H1 (cell line): ENCODE measurements at regions not wholly inside any gene's neighbourhood (a gene's known extent, or its start where the extent isn't known, plus 50 kb on each side); places are given as distances from the start of the nearest gene placed in this dataset.

ENCODE experiments used
- CTCF ChIA-PET: fragments of 300-600 bp; sonication (Branson Sonifier 250); formaldehyde crosslinking; loops from one replicate; lab custom pipeline; 2021; ENCODE audit not compliant: partially characterized antibody; lab: Charles Lee
- POLR2A ChIA-PET: fragments of 300-600 bp; sonication (Branson Sonifier 250); formaldehyde crosslinking; loops from one replicate; lab custom pipeline; 2021; ENCODE audit warnings: inconsistent platforms; ENCODE audit not compliant: partially characterized antibody; lab: Charles Lee
- DNase-seq, 2 experiments: peaks; one replicate each; pipeline versions ENCODE4 v3.0.0 to v3.0.0-alpha.2; 2010 to 2022; ENCODE audit warnings: low spot score in 2 of 2, low read depth in 1 of 2, mixed read lengths in 1 of 2
- FAIRE-seq: peaks from 2 replicates; lab custom pipeline; 2011; peaks lifted over from hg19 to GRCh38; lab: Jason Lieb, UNC
- H2AFZ ChIP-seq: 2 replicates; pipeline ENCODE4 v1.8.1; 2012; ENCODE audit warnings: low read length, inconsistent platforms
- H2AK5ac ChIP-seq: 2 replicates; pipeline ENCODE4 v1.6.1; 2013; ENCODE audit warnings: low read depth, low read length
- H2BK120ac ChIP-seq: replicated peaks from 2 replicates; pipeline ENCODE3; 2013; ENCODE audit warnings: low read depth, low read length, inconsistent platforms
- H2BK12ac ChIP-seq: 2 replicates; pipeline ENCODE4 v1.6.1; 2013; ENCODE audit warnings: low read depth, low read length
- H2BK15ac ChIP-seq: 2 replicates; pipeline ENCODE4 v1.6.1; 2013; ENCODE audit warnings: low read length
- H2BK20ac ChIP-seq: 2 replicates; pipeline ENCODE4 v1.6.1; 2013; ENCODE audit warnings: low read length
- H2BK5ac ChIP-seq: 2 replicates; pipeline ENCODE4 v1.6.1; 2013; ENCODE audit warnings: low read depth, low read length
- H3K14ac ChIP-seq: 2 replicates; pipeline ENCODE4 v1.6.1; 2013; ENCODE audit warnings: inconsistent platforms; ENCODE audit not compliant: insufficient read length
- H3K18ac ChIP-seq: 2 replicates; pipeline ENCODE4 v1.6.1; 2013; ENCODE audit warnings: low read length; ENCODE audit errors: extremely low read depth
- H3K23ac ChIP-seq: 2 replicates; pipeline ENCODE4 v1.6.1; 2013; ENCODE audit warnings: inconsistent platforms; ENCODE audit not compliant: insufficient read length
- H3K23me2 ChIP-seq: 2 replicates; pipeline ENCODE4 v1.6.1; 2013; ENCODE audit warnings: low read depth, low read length
- H3K27ac ChIP-seq: 2 replicates; pipeline ENCODE4 v1.6.1; 2011; ENCODE audit warnings: low read depth, low read length, inconsistent platforms
- H3K27me3 ChIP-seq, 4 experiments: replicated peaks in 1 of 4; 1 replicate in 1 of 4; 2 replicates in 3 of 4; pipeline versions ENCODE4 v1.6.1 to v1.8.1; 2011 to 2013; ENCODE audit warnings: low read length in 3 of 4, mild to moderate bottlenecking in 3 of 4, inconsistent platforms in 2 of 4, mixed read lengths in 2 of 4, moderate library complexity in 1 of 4; ENCODE audit not compliant: control insufficient read depth in 3 of 4, insufficient read depth in 3 of 4; ENCODE audit errors: extremely low read depth in 1 of 4
- H3K36me3 ChIP-seq, 4 experiments: 2 replicates each; pipeline versions ENCODE4 v1.6.1 to v1.8.1; 2011 to 2013; ENCODE audit warnings: mild to moderate bottlenecking in 4 of 4, low read length in 3 of 4, moderate library complexity in 2 of 4, control low read depth in 1 of 4, inconsistent platforms in 1 of 4; ENCODE audit not compliant: insufficient read depth in 4 of 4, control insufficient read depth in 2 of 4
- H3K4ac ChIP-seq: replicated peaks from 2 replicates; pipeline ENCODE3; 2013; ENCODE audit warnings: low read length, low read depth, mixed read lengths, inconsistent platforms; ENCODE audit not compliant: insufficient read length
- H3K4me1 ChIP-seq, 4 experiments: replicated peaks in 1 of 4; 1 replicate in 1 of 4; 2 replicates in 3 of 4; pipeline versions ENCODE4 v1.6.1 to v1.8.1; 2011 to 2013; ENCODE audit warnings: low read length in 3 of 4, inconsistent platforms in 2 of 4, mixed read lengths in 1 of 4; ENCODE audit not compliant: insufficient read depth in 4 of 4, control insufficient read depth in 3 of 4
- H3K4me2 ChIP-seq, 2 experiments: 2 replicates each; pipeline versions ENCODE4 v1.6.1 to v1.8.1; 2011 to 2013; ENCODE audit warnings: low read depth in 2 of 2, low read length in 2 of 2, control low read depth in 1 of 2, inconsistent platforms in 1 of 2, mild to moderate bottlenecking in 1 of 2; ENCODE audit not compliant: insufficient read depth in 1 of 2
- H3K4me3 ChIP-seq, 4 experiments: fragments of 200-600, 300-600 bp in 1 of 4; sonication (generic), shearing (Covaris generic), sonication (Bioruptor Twin) in 1 of 4; 2 replicates each; pipeline versions ENCODE4 v1.5.1 to v1.8.1; 2011 to 2016; ENCODE audit warnings: low read length in 4 of 4, low read depth in 3 of 4, control low read depth in 2 of 4, inconsistent platforms in 2 of 4, mild to moderate bottlenecking in 2 of 4, mixed read lengths in 1 of 4, moderate library complexity in 1 of 4; ENCODE audit not compliant: insufficient read depth in 2 of 4; ENCODE audit errors: extremely low read depth in 1 of 4
- H3K56ac ChIP-seq: replicated peaks from 2 replicates; pipeline ENCODE3; 2013; ENCODE audit warnings: low read depth, mild to moderate bottlenecking, mixed read lengths, low read length, inconsistent platforms; ENCODE audit not compliant: insufficient read length
- H3K79me1 ChIP-seq: 2 replicates; pipeline ENCODE4 v1.6.1; 2013; ENCODE audit warnings: low read depth, low read length, control low read depth
- H3K79me2 ChIP-seq, 2 experiments: 2 replicates each; pipeline versions ENCODE4 v1.6.1 to v1.8.1; 2012 to 2013; ENCODE audit warnings: low read length in 2 of 2, mild to moderate bottlenecking in 2 of 2, inconsistent platforms in 1 of 2; ENCODE audit not compliant: insufficient read depth in 2 of 2, control insufficient read depth in 1 of 2
- H3K9ac ChIP-seq, 4 experiments: replicated peaks in 1 of 4; 1 replicate in 1 of 4; 2 replicates in 3 of 4; pipeline versions ENCODE4 v1.6.1 to v1.8.1; 2011 to 2013; ENCODE audit warnings: low read depth in 3 of 4, low read length in 3 of 4, control low read depth in 2 of 4, mild to moderate bottlenecking in 2 of 4, moderate library complexity in 2 of 4, inconsistent platforms in 1 of 4; ENCODE audit errors: extremely low read depth in 1 of 4
- H3K9me3 ChIP-seq, 2 experiments: 2 replicates each; pipeline versions ENCODE4 v1.6.1 to v1.8.1; 2012 to 2013; ENCODE audit warnings: mild to moderate bottlenecking in 2 of 2, moderate library complexity in 2 of 2, control low read depth in 1 of 2, inconsistent platforms in 1 of 2, low read depth in 1 of 2, low read length in 1 of 2, mixed read lengths in 1 of 2; ENCODE audit not compliant: insufficient read depth in 2 of 2
- H4K20me1 ChIP-seq, 2 experiments: replicated peaks in 1 of 2; 2 replicates each; pipeline versions ENCODE3 to v1.8.1; 2011 to 2013; ENCODE audit warnings: inconsistent platforms in 2 of 2, low read length in 2 of 2, mild to moderate bottlenecking in 1 of 2; ENCODE audit not compliant: insufficient read depth in 2 of 2, control insufficient read depth in 1 of 2
- H4K5ac ChIP-seq: 2 replicates; pipeline ENCODE4 v1.6.1; 2013; ENCODE audit warnings: low read length, low read depth, mixed read lengths, inconsistent platforms; ENCODE audit not compliant: insufficient read length
- H4K8ac ChIP-seq: 2 replicates; pipeline ENCODE4 v1.8.0; 2013; ENCODE audit warnings: mild to moderate bottlenecking, moderate library complexity, low read length, inconsistent platforms; ENCODE audit not compliant: insufficient read depth; ENCODE audit errors: extremely low read depth
- H4K91ac ChIP-seq: replicated peaks from 2 replicates; pipeline ENCODE3; 2013; ENCODE audit warnings: low read length, mixed read lengths, inconsistent platforms; ENCODE audit not compliant: insufficient read length
- CEBPB ChIP-seq: IDR thresholded peaks from 2 replicates; pipeline ENCODE4 v1.6.1; 2012; ENCODE audit warnings: low read depth, low read length
- HDAC6 ChIP-seq: IDR thresholded peaks from one replicate; pipeline ENCODE4 v1.7.1; 2012; ENCODE audit warnings: low read depth, mild to moderate bottlenecking, inconsistent platforms, low read length, moderate library complexity
- WGBS, 2 experiments: shearing (Covaris generic) in 1 of 2; methylation state at CpG; one replicate each; pipeline versions ENCODE4 v1.1.6 to v1.1.7; 2013 to 2015; ENCODE audit warnings: low lambda C conversion rate in 2 of 2, mixed read lengths in 2 of 2, inconsistent platforms in 1 of 2, low coverage in 1 of 2, missing lambda C conversion rate in 1 of 2; ENCODE audit not compliant: insufficient replicate concordance in 2 of 2, insufficient coverage in 1 of 2, insufficient read length in 1 of 2; ENCODE audit errors: extremely low coverage in 1 of 2, missing lambda C conversion rate in 1 of 2; 5-methylcytosine and 5-hydroxymethylcytosine counted together

GRCh38 chrX:15908603-15909290 lies 54.1 kb upstream of the AP1S2 start:
- Histone ChIP-seq H3K14ac (no peak overlapping the region), H2BK5ac (peak overlapping the region; percentile 91), H3K4me3 (peak overlapping the region in 1 of 4 experiments; percentile 25; a peak in 1 of 8 replicates), H3K4me1 (peaks cover 2 to 13% (median 9%) of the 10 kb centered on the region in 4 experiments; a peak in 5 of 7 replicates), H4K8ac (no peak overlapping the region), H3K23me2 (no peaks in the 10 kb centered on the region), H2AFZ (0 out of 2 replicates have a peak overlapping the region, but pooled peaks have one; percentile 13), H3K56ac (no peak overlapping the region), H4K5ac (peak overlapping the region; percentile 91), H3K4me2 (peak overlapping the region; percentile 25 to 63; a peak in 2 of 4 replicates), H3K23ac (no peak overlapping the region), H3K9ac (no peak overlapping the region), H3K27me3 (no peaks in the 10 kb centered on the region), H3K79me2 (no peaks in the 10 kb centered on the region), H2AK5ac (0 out of 2 replicates have a peak overlapping the region, but pooled peaks have one; percentile 75), H3K27ac (peak overlapping the region; percentile 79), H2BK15ac (no peak overlapping the region), H3K18ac (peak overlapping the region; percentile 71; the same call in 1 of the 2 replicates), H2BK12ac (peak overlapping the region; percentile 90), H3K36me3 (no peaks in the 10 kb centered on the region), H4K20me1 (no peaks in the 10 kb centered on the region), H2BK120ac (peak overlapping the region; percentile 96), H3K4ac (peak overlapping the region; percentile 13), H2BK20ac (peak overlapping the region; percentile 97), H3K9me3 (no peaks in the 10 kb centered on the region), H4K91ac (peak overlapping the region; percentile 20), H3K79me1 (no peaks in the 10 kb centered on the region)
- 68% methylated on average over 4 of the region's 4 CpGs; no CpG with 5 or more reads in 1 of the 2 experiments for WGBS, 2 experiments
- POLR2A ChIA-PET: interaction anchor here (0.9 kb wide), 1 partner anchor 8 kb away, joined by 3 read pairs; no protein-coding TSS in a partner anchor
- CTCF ChIA-PET: interaction anchor here (0.6 kb wide), 1 partner anchor 892 kb away, joined by 3 read pairs; no protein-coding TSS in a partner anchor
- FAIRE-seq (peak; percentile 48), DNase-seq (no peak)
- TF ChIP-seq CEBPB (peak; percentile 71; the same call in 1 of the 2 replicates), HDAC6 (no peak)
